HEK293 (cell line): ENCODE measurements at regions not wholly inside any gene's neighbourhood (a gene's known extent, or its start where the extent isn't known, plus 50 kb on each side); places are given as distances from the start of the nearest gene placed in this dataset.

Source experiments
- CTCF ChIP-seq: fragments of 450-650 bp; formaldehyde crosslinking; IDR thresholded peaks from 2 replicates; pipeline ENCODE4 v1.5.1; 2016; ENCODE audit warnings: missing biosample characterization, missing genetic modification characterization
- KLF1 ChIP-seq: fragments of 450-650 bp; formaldehyde crosslinking; IDR thresholded peaks from 2 replicates; pipeline ENCODE4 v1.5.1; 2016; ENCODE audit warnings: missing biosample characterization, missing genetic modification characterization
- PRDM4 ChIP-seq: fragments of 450-650 bp; formaldehyde crosslinking; IDR thresholded peaks from 2 replicates; pipeline ENCODE4 v1.5.1; 2017; ENCODE audit warnings: missing biosample characterization, missing genetic modification characterization
- ZNF292 ChIP-seq: fragments of 450-650 bp; formaldehyde crosslinking; IDR thresholded peaks from 2 replicates; pipeline ENCODE4 v1.5.1; 2016; ENCODE audit warnings: low read depth, missing biosample characterization, missing genetic modification characterization, borderline replicate concordance
- ZNF549 ChIP-seq: fragments of 450-650 bp; IDR thresholded peaks from 2 replicates; pipeline ENCODE4 v1.5.1; 2018; ENCODE audit warnings: missing biosample characterization, missing genetic modification characterization, mild to moderate bottlenecking, inconsistent platforms, moderate library complexity

GRCh38 chr2:74046441-74046840 is 61.7 kb downstream of the TET3 start:
- TF ChIP-seq ZNF549 (tag by site-specific recombination) = no peak
- no peak for TF ChIP-seq CTCF
- no peak for TF ChIP-seq KLF1
- TF ChIP-seq ZNF292 = no peak
- TF ChIP-seq PRDM4 = no peak
